ENCODE measurements at regions not wholly inside any gene's neighbourhood (a gene's known extent, or its start where the extent isn't known, plus 50 kb on each side); places are given as distances from the start of the nearest gene placed in this dataset.
A peak's percentile ranks its signal among the peaks of the same experiment; 100 is the strongest.

DNA sequence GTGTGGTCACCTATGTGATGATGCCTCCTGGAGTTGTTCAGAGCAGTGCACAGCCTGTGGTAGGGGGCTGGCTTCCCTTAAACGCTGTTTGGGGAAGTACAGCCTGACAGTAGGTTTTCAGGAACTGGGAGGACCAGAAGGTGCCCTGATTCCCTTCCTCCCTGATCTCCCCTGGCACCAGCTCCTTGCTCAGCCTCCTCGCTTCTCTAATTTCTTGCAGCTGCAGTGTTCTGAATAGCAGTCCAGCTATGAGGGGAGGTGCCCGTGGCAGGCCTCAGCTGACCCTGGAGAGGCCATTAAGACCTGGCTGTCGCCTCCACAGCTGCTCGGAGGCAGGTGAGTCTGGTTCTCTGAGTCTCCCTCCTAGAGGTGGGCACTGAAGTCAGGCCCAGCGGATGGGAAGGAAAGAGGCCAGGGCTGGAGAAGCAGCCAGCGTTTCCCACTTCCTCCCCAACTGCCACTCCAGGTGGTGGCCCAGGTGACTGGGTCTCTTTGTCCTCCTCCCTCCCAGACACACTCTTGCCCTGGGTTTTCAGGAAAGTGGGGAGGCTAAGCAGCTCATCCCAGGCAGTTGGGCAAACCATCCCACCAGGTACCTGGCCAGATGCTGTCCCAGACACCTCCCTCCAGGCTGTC, 52.0 kb upstream of the RPL11 start:
- Histone ChIP-seq H3K4me1 (peaks cover 0 to 5% (median 0%) of the 10 kb centered on the region in 4 donors), H3K27me3 (no peaks in the 10 kb centered on the region), H3K36me3 (no peaks in the 10 kb centered on the region), H3K4me3 (no peak overlapping the region), H3K9me3 (no peaks in the 10 kb centered on the region), H3K27ac (peak overlapping the region in 1 of 4 donors; percentile 39)
- no peak for DNase-seq
- TF ChIP-seq POLR2A (IDR thresholded peaks at IDR 0.05), result no peak
- no peak for TF ChIP-seq POLR2AphosphoS5 (IDR thresholded peaks at IDR 0.05)
- 51 to 74% methylated on average over 7 of the region's 7 CpGs for WGBS, 2 donors
- intact Hi-C loops (cut with DNase I), result no loop called here

DNA sequence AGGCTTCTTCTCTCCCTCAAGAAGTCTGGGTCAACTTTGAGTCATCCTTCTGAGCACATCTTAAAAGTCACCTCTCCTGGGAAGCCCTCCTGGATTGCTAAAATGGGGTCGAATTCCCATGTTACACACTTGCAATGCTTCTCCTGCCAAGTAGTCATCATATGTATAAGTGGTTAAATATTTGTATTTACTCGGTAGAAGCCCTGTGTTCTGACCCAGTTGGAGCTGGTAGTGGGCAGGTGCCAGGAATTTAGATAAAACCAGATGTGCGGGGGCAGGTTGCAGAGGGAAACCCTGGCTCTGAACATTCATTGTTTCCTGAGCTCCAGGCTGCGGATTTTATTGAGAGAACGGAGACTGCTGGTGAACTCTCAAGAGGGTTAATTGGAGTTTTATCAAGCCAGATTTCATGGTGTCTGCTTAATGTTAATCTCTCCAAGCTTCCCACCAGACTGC, 52.8 kb upstream of the RPL11 start:
- no peaks in the 10 kb centered on the region for H3K27me3 ChIP-seq
- intact Hi-C loops (cut with DNase I), result no loop called here
- H3K9me3 ChIP-seq, result no peaks in the 10 kb centered on the region
- TF ChIP-seq EP300 (IDR thresholded peaks at IDR 0.05) (no peak), POLR2AphosphoS5 (IDR thresholded peaks at IDR 0.05) (no peak), POLR2A (IDR thresholded peaks at IDR 0.05) (no peak)
- TF ChIP-seq, protein P1, sequence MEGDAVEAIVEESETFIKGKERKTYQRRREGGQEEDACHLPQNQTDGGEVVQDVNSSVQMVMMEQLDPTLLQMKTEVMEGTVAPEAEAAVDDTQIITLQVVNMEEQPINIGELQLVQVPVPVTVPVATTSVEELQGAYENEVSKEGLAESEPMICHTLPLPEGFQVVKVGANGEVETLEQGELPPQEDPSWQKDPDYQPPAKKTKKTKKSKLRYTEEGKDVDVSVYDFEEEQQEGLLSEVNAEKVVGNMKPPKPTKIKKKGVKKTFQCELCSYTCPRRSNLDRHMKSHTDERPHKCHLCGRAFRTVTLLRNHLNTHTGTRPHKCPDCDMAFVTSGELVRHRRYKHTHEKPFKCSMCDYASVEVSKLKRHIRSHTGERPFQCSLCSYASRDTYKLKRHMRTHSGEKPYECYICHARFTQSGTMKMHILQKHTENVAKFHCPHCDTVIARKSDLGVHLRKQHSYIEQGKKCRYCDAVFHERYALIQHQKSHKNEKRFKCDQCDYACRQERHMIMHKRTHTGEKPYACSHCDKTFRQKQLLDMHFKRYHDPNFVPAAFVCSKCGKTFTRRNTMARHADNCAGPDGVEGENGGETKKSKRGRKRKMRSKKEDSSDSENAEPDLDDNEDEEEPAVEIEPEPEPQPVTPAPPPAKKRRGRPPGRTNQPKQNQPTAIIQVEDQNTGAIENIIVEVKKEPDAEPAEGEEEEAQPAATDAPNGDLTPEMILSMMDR (IDR thresholded peaks at IDR 0.05), result no peak
- peaks cover 0 to 5% (median 0%) of the 10 kb centered on the region in 4 donors for H3K4me1 ChIP-seq
- no peaks in the 10 kb centered on the region for H3K36me3 ChIP-seq
- DNase-seq, result no peak
- 47 to 67% methylated on average over 5 of the region's 5 CpGs for WGBS, 2 donors
- H3K4me3 ChIP-seq, result no peak overlapping the region
- H3K27ac ChIP-seq, result peak overlapping the region in 1 of 4 donors; percentile 39

DNA sequence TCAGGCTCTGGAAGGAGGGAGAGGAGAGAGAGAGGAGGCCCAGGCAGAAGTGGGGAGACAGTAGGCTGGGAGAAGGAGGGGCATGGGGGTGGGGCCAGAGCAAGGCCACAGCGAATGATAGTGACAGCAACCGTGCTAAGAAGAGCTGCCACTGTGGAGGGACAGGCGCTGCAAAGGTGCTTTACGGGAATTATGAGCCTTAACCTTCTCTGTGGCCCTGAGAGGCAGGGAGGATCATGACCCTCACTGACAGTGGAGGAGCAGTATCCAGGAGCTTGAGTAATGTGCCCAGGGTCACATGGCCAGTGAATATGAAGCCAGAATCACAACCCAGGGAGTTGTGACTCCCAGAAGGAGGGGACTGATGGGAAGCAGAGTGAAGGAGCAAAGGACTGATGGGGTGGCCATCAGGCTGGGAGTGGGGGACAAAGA, 53.4 kb upstream of the RPL11 start:
- WGBS, 2 donors, result 76 to 83% methylated on average over 4 of the region's 4 CpGs
- peaks cover 0 to 5% (median 0%) of the 10 kb centered on the region in 4 donors for H3K4me1 ChIP-seq
- no peak for DNase-seq
- TF ChIP-seq, protein P1 (IDR thresholded peaks at IDR 0.05), result no peak
- TF ChIP-seq EP300 (IDR thresholded peaks at IDR 0.05) (no peak), POLR2A (IDR thresholded peaks at IDR 0.05) (no peak), POLR2AphosphoS5 (IDR thresholded peaks at IDR 0.05) (no peak)
- H3K36me3 ChIP-seq, result no peaks in the 10 kb centered on the region
- peak overlapping the region in 2 of 4 donors; percentile 22 to 39 for H3K27ac ChIP-seq
- H3K27me3 ChIP-seq, result no peaks in the 10 kb centered on the region
- intact Hi-C loops (cut with DNase I), result no loop called here
- no peak overlapping the region for H3K4me3 ChIP-seq
- H3K9me3 ChIP-seq, result no peaks in the 10 kb centered on the region

DNA sequence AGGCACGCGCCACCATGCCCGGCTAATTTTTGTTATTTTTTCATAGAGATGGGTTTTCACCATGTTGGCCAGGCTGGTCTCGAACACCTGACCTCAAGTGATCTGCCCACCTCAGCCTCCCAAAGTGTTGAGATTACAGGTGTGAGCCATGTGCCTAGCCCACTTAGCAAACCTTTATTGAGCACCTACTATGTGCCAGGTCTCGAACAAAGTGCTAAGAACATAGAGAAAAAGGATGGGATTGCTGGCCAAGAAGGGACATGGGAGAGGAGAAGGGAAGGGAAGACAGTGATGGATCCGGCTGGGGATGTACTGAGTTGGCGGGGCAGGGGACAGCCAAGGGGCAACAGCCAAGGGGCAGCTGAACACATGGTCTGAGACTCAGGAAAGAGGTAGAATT, 55.6 kb upstream of the RPL11 start:
- Histone ChIP-seq H3K36me3 (no peaks in the 10 kb centered on the region), H3K9me3 (no peaks in the 10 kb centered on the region), H3K4me1 (peaks cover 0 to 5% (median 0%) of the 10 kb centered on the region in 4 donors), H3K4me3 (no peak overlapping the region), H3K27ac (no peak overlapping the region), H3K27me3 (no peaks in the 10 kb centered on the region)
- 95 to 97% methylated on average over 7 of the region's 7 CpGs for WGBS, 2 donors
- DNase-seq, result no peak
- TF ChIP-seq POLR2A (IDR thresholded peaks at IDR 0.05) (no peak), POLR2AphosphoS5 (IDR thresholded peaks at IDR 0.05) (no peak), EP300 (IDR thresholded peaks at IDR 0.05) (no peak)
- TF ChIP-seq, protein P1 (IDR thresholded peaks at IDR 0.05), result no peak
- intact Hi-C loops (cut with DNase I), result loop anchor here (2.0 kb wide), 1 partner anchor 139 kb away; no protein-coding TSS in a partner anchor

DNA sequence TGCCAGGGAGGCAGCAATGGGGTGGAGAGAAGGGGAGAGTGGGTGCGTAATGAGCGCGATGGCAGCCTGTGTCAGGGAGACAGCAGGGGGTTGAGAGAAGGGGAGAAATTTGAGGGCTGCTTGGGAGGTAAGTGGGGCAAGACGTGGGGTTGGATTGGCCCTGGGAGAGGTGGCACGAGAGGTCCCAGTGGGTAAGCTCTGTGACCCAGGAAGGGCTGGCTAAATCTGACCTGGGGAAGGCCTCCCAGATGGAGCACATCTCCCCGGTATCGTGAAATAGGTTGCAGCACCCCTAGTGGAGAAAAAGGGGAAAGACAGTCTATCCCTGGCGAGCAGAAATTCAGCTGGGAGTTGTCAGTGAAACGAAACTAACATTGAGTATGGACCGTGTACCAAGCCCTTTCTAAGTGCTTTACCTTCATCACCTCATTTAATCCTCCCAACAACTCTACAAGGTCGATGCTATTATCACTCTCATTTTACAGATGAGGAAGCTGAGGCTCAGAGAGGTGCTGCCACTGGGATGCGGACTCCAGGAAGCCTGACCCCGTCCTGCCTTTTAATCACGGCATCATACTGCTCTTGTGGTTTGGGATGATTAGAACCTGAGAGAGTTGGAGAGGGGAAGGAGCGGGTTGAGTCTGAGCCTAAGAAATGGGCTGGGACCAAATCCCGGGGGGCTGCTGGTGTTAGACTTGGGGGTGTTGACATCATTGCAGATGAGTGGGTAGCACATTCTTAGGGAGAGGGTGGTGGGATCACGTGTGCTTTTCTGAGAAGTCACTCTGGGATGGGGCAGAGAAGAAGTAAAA, 56.6 kb upstream of the RPL11 start:
- Histone ChIP-seq H3K4me3 (peak overlapping the region; percentile 2 to 50 (median 42)), H3K9me3 (no peaks in the 10 kb centered on the region), H3K27ac (peak overlapping the region; percentile 73 to 81 (median 76)), H3K27me3 (no peaks in the 10 kb centered on the region), H3K36me3 (no peaks in the 10 kb centered on the region), H3K4me1 (peaks cover 0 to 5% (median 0%) of the 10 kb centered on the region in 4 donors)
- TF ChIP-seq EP300 (IDR thresholded peaks at IDR 0.05), result no peak
- peak in 2 of 4 donors; percentile 24 to 35 for TF ChIP-seq POLR2AphosphoS5 (IDR thresholded peaks at IDR 0.05)
- TF ChIP-seq, protein P1 (IDR thresholded peaks at IDR 0.05), result peak; percentile 64 to 94 (median 88)
- peak; percentile 77 for DNase-seq
- WGBS, 2 donors, result 32 to 33% methylated on average over 17 of the region's 17 CpGs
- intact Hi-C loops (cut with DNase I), result no loop called here

All from sigmoid colon (tissue), 6 donors.